ENCODE measurements at regions not wholly inside any gene's neighbourhood (a gene's known extent, or its start where the extent isn't known, plus 50 kb on each side); places are given as distances from the start of the nearest gene placed in this dataset.

DNA sequence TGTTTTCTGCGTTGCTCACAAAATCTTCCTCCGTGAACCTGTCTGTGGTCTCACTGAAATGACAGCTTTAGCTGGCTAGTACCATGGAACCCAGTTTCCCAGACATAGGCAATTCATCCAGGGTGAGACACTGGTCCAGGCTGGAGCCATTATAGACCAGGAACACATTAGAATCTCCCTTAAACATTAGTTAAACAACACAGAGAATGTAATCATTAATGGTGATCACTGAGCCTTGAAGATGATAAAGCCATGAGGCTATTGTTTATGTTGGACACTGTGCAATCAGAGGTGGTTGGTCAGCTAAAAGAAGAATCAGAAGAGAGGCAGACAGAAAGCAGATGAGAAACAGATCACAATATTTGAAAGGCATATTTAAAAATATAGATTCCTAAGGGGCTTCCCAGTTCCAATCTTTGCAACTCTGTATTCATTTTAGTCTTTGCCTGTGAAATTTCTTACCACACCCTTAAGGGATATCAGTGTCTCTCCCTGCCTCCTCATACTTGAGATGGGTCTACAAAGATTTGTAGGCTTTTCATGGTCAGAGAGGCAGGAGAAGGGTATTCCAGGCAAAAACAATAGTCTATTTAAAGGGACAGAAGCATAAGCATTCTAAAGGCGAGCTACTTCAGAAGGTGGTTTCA, 317.9 kb downstream of the MAP2K6 start:
- TF ChIP-seq, protein P1, sequence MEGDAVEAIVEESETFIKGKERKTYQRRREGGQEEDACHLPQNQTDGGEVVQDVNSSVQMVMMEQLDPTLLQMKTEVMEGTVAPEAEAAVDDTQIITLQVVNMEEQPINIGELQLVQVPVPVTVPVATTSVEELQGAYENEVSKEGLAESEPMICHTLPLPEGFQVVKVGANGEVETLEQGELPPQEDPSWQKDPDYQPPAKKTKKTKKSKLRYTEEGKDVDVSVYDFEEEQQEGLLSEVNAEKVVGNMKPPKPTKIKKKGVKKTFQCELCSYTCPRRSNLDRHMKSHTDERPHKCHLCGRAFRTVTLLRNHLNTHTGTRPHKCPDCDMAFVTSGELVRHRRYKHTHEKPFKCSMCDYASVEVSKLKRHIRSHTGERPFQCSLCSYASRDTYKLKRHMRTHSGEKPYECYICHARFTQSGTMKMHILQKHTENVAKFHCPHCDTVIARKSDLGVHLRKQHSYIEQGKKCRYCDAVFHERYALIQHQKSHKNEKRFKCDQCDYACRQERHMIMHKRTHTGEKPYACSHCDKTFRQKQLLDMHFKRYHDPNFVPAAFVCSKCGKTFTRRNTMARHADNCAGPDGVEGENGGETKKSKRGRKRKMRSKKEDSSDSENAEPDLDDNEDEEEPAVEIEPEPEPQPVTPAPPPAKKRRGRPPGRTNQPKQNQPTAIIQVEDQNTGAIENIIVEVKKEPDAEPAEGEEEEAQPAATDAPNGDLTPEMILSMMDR (IDR thresholded peaks at IDR 0.05) = no peak
- no peak for TF ChIP-seq POLR2A (IDR thresholded peaks at IDR 0.05)

Measured in adrenal gland (tissue), 5 donors.